Endothelial cell of umbilical vein (primary cell): ENCODE measurements at regions not wholly inside any gene's neighbourhood (a gene's known extent, or its start where the extent isn't known, plus 50 kb on each side); places are given as distances from the start of the nearest gene placed in this dataset.

ENCODE experiments used
- BruUV-seq: library from RNA; stranded (reverse); fragments of 400-500 nt; replicated peaks from 2 replicates; lab custom pipeline; 2021; lab: Mats Ljungman, UMichigan
- CTCF ChIA-PET: fragments of 300-600, 350-600 bp; sonication (Branson Sonifier 250); formaldehyde crosslinking; loops from one replicate; lab custom pipeline; 2021; ENCODE audit warnings: antibody characterized with exemption, inconsistent platforms; lab: Charles Lee
- POLR2A ChIA-PET: fragments of 300-600, 350-600 bp; sonication (Branson Sonifier 250); formaldehyde crosslinking; loops from one replicate; lab custom pipeline; 2021; ENCODE audit warnings: antibody characterized with exemption, inconsistent platforms; lab: Charles Lee
- DNase-seq: peaks from one replicate; pipeline ENCODE4 v3.0.0-alpha.2; 2011; ENCODE audit warnings: low read depth, low spot score
- FAIRE-seq: peaks from 2 replicates; lab custom pipeline; 2011; peaks lifted over from hg19 to GRCh38; lab: Jason Lieb, UNC
- H2AFZ ChIP-seq: 2 replicates; pipeline ENCODE4 v1.6.0; 2012; ENCODE audit warnings: low read depth, low read length, control low read depth, inconsistent platforms
- H3K27ac ChIP-seq: 2 replicates; pipeline ENCODE4 v1.5.1; 2011; ENCODE audit warnings: low read depth, mild to moderate bottlenecking, control low read depth, low read length, moderate library complexity; ENCODE audit not compliant: insufficient read depth
- H3K27me3 ChIP-seq, 2 experiments: 2 replicates each; pipeline versions ENCODE4 v1.6.0 to v1.6.1; 2011; ENCODE audit warnings: low read length in 2 of 2, mixed read lengths in 1 of 2; ENCODE audit not compliant: control insufficient read depth in 2 of 2, insufficient read depth in 2 of 2
- H3K36me3 ChIP-seq, 2 experiments: 2 replicates in 1 of 2; 3 replicates in 1 of 2; pipeline ENCODE4 v1.5.1; 2011; ENCODE audit warnings: low read length in 2 of 2, mild to moderate bottlenecking in 1 of 2, moderate library complexity in 1 of 2; ENCODE audit not compliant: control insufficient read depth in 2 of 2, insufficient read depth in 2 of 2; ENCODE audit errors: extremely low read depth in 1 of 2
- H3K4me1 ChIP-seq: 3 replicates; pipeline ENCODE4 v1.5.1; 2011; ENCODE audit warnings: mild to moderate bottlenecking, low read length; ENCODE audit not compliant: control insufficient read depth, insufficient read depth; ENCODE audit errors: extremely low read depth
- H3K4me2 ChIP-seq: 2 replicates; pipeline ENCODE4 v1.6.1; 2011; ENCODE audit warnings: low read length, control low read depth, mixed read lengths; ENCODE audit not compliant: insufficient read depth
- H3K4me3 ChIP-seq, 3 experiments: fragments of 200-600 bp in 1 of 3; sonication (generic), shearing (Covaris generic) in 1 of 3; replicated peaks in 1 of 3; 2 replicates each; pipeline ENCODE4 v1.5.1; 2011 to 2016; ENCODE audit warnings: control low read depth in 3 of 3, low read length in 3 of 3, mild to moderate bottlenecking in 2 of 3, inconsistent platforms in 1 of 3, low read depth in 1 of 3, moderate library complexity in 1 of 3; ENCODE audit not compliant: insufficient read depth in 1 of 3
- H3K79me2 ChIP-seq: 2 replicates; pipeline ENCODE4 v1.6.0; 2012; ENCODE audit warnings: low read length, inconsistent platforms; ENCODE audit not compliant: control insufficient read depth, insufficient read depth
- H3K9ac ChIP-seq: replicated peaks from 2 replicates; pipeline ENCODE3; 2011; ENCODE audit warnings: low read length, control low read depth; ENCODE audit not compliant: insufficient read depth; ENCODE audit errors: extremely low read depth
- H3K9me1 ChIP-seq: replicated peaks from 3 replicates; pipeline ENCODE4 v1.6.0; 2011; ENCODE audit warnings: mild to moderate bottlenecking, low read length; ENCODE audit not compliant: control insufficient read depth, insufficient read depth; ENCODE audit errors: extremely low read depth
- H3K9me3 ChIP-seq: replicated peaks from 2 replicates; pipeline ENCODE4 v1.5.1; 2012; ENCODE audit warnings: low read length, inconsistent platforms; ENCODE audit not compliant: control insufficient read depth, insufficient read depth
- H4K20me1 ChIP-seq: replicated peaks from 2 replicates; pipeline ENCODE3; 2011; ENCODE audit warnings: mild to moderate bottlenecking, low read length; ENCODE audit not compliant: control insufficient read depth, insufficient read depth; ENCODE audit errors: extremely low read depth
- CTCF ChIP-seq, 2 donors: IDR thresholded peaks; 1 replicate in 1 of 2; 2 replicates in 1 of 2; pipeline ENCODE4 v1.5.1; 2011; ENCODE audit warnings: low read length in 2 of 2, mild to moderate bottlenecking in 2 of 2, moderate library complexity in 2 of 2, control low read depth in 1 of 2, inconsistent platforms in 1 of 2, low read depth in 1 of 2; ENCODE audit not compliant: insufficient read depth in 1 of 2; ENCODE audit errors: extremely low read depth in 1 of 2
- EZH2 ChIP-seq: IDR thresholded peaks from 2 replicates; pipeline ENCODE4 v1.6.1; 2012; ENCODE audit warnings: borderline replicate concordance, low read depth, mild to moderate bottlenecking, moderate library complexity, low read length, inconsistent platforms; ENCODE audit not compliant: severe bottlenecking
- FOS ChIP-seq: IDR thresholded peaks from 2 replicates; pipeline ENCODE4 v1.6.1; 2011; ENCODE audit warnings: mild to moderate bottlenecking, low read length, moderate library complexity, borderline replicate concordance; ENCODE audit not compliant: insufficient read depth
- GATA2 ChIP-seq: IDR thresholded peaks from 2 replicates; pipeline ENCODE4 v1.7.0; 2011; ENCODE audit warnings: low read depth, mild to moderate bottlenecking, moderate library complexity, mixed read lengths, low read length; ENCODE audit not compliant: insufficient read length, insufficient read depth
- JUN ChIP-seq: IDR thresholded peaks from 2 replicates; pipeline ENCODE4 v1.6.1; 2011; ENCODE audit warnings: borderline replicate concordance, low read depth; ENCODE audit not compliant: insufficient read length, insufficient read depth
- MAX ChIP-seq: IDR thresholded peaks from 2 replicates; pipeline ENCODE4 v1.6.1; 2011; ENCODE audit not compliant: insufficient read depth, insufficient read length
- MYC ChIP-seq: IDR thresholded peaks from one replicate; pipeline ENCODE4 v1.6.1; 2011; ENCODE audit warnings: mild to moderate bottlenecking, low read depth, low read length
- POLR2A ChIP-seq: IDR thresholded peaks from 2 replicates; pipeline ENCODE4 v1.6.1; 2012; ENCODE audit warnings: low read depth, mild to moderate bottlenecking, control low read depth, low read length
- POLR2AphosphoS5 ChIP-seq: IDR thresholded peaks from 2 replicates; pipeline ENCODE4 v1.6.1; 2012; ENCODE audit warnings: low read depth, mild to moderate bottlenecking, control low read depth, low read length, moderate library complexity; ENCODE audit not compliant: insufficient read depth
- dilution Hi-C: fragments of 300-500 bp; cut with MboI; formaldehyde crosslinking; loops from one replicate; pipeline ENCODE4 v1.15.0; 2019; ENCODE audit warnings: low sequenced_read_pairs; ENCODE audit not compliant: extremely low pct_ligation_motif_present
- intact Hi-C: fragments of 100-400 bp; cut with micrococcal nuclease; formaldehyde crosslinking; loops from one replicate; pipeline ENCODE4 v1.10.0; 2022

- ChIA-PET CTCF (no interaction called here), POLR2A (no interaction called here)
- Histone ChIP-seq H3K9me1 (no peaks in the 10 kb centered on the region), H3K36me3 (no peaks in the 10 kb centered on the region), H3K27ac (no peak overlapping the region), H3K9me3 (no peaks in the 10 kb centered on the region), H3K4me2 (no peak overlapping the region), H3K27me3 (no peaks in the 10 kb centered on the region), H4K20me1 (no peaks in the 10 kb centered on the region), H3K4me1 (no peaks in the 10 kb centered on the region), H3K9ac (no peak overlapping the region), H2AFZ (no peak overlapping the region), H3K79me2 (no peaks in the 10 kb centered on the region), H3K4me3 (no peak overlapping the region)
- intact Hi-C loops, result no loop called here
- no peak for DNase-seq
- TF ChIP-seq POLR2A (no peak), FOS (no peak), POLR2AphosphoS5 (no peak), EZH2 (no peak), CTCF (IDR thresholded peaks at IDR 0.05; ENCODE audit: extremely low read depth in 1 of 2, insufficient read depth in 1 of 2, low read depth in 1 of 2, low read length in 2 of 2) (no peak), JUN (no peak), MAX (no peak), MYC (no peak), GATA2 (no peak)
- no peak for FAIRE-seq
- dilution Hi-C loops, result no loop called here
- no TSS peak for BruUV-seq
Measured at GRCh38 chr3:30098243-30098642, 508.2 kb upstream of the TGFBR2 start.
